ENCODE measurements at regions not wholly inside any gene's neighbourhood (a gene's known extent, or its start where the extent isn't known, plus 50 kb on each side); places are given as distances from the start of the nearest gene placed in this dataset.

DNA sequence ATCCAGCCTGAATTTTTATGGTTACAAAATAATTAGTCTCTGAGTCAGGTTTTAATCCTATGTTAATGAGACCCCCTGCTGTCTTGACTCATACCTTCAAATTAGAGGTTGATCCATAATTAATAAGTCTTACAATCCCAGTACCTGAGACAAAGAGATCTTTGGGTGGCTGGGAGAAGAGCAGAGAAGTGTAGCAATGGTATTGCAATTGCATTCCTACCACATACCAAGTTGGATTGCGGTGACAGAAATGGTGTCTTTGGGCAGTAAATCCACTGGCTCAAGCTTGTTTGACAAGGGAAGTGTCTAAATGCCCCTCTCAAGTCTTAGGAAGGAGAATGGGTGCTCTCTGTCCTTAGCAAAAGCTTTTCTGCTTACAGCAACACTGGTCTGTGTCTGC is 150.4 kb downstream of the BTBD3 start:
- Histone ChIP-seq H3K27me3 (no peaks in the 10 kb centered on the region), H3K4me3 (no peak overlapping the region), H3K36me3 (no peaks in the 10 kb centered on the region), H3K4me1 (no peaks in the 10 kb centered on the region), H3K9me3 (peaks cover 0 to 15% (median 0%) of the 10 kb centered on the region in 4 donors), H3K27ac (no peak overlapping the region)
- TF ChIP-seq EP300 (IDR thresholded peaks at IDR 0.05): no peak
- TF ChIP-seq, protein P1, sequence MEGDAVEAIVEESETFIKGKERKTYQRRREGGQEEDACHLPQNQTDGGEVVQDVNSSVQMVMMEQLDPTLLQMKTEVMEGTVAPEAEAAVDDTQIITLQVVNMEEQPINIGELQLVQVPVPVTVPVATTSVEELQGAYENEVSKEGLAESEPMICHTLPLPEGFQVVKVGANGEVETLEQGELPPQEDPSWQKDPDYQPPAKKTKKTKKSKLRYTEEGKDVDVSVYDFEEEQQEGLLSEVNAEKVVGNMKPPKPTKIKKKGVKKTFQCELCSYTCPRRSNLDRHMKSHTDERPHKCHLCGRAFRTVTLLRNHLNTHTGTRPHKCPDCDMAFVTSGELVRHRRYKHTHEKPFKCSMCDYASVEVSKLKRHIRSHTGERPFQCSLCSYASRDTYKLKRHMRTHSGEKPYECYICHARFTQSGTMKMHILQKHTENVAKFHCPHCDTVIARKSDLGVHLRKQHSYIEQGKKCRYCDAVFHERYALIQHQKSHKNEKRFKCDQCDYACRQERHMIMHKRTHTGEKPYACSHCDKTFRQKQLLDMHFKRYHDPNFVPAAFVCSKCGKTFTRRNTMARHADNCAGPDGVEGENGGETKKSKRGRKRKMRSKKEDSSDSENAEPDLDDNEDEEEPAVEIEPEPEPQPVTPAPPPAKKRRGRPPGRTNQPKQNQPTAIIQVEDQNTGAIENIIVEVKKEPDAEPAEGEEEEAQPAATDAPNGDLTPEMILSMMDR (IDR thresholded peaks at IDR 0.05): no peak
- TF ChIP-seq POLR2A (IDR thresholded peaks at IDR 0.05): no peak
- DNase-seq (ENCODE audit: low spot score in 2 of 2): no peak
- WGBS, 2 donors: 52 to 57% methylated on average over 1 of the region's 1 CpG

DNA sequence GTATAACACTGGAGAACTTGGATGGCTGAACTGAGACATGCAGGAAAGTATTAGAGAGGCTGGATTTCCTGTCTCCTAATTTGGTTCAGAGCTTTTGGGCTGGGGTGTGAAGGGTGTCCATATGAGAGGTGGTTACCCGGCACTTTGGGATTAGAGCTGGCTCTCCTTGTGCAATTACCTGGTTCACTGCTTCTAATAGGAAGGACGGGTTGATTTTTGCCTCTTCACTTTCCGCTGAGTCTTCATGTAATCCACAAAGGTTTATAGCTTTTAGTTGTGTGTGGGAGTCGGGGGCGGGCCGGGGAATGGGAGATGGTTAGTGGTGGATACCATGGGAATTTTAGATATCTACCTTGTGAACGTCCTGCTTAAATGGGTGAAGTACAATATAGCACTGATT is 151.5 kb downstream of the BTBD3 start:
- TF ChIP-seq, protein P1 (IDR thresholded peaks at IDR 0.05): no peak
- TF ChIP-seq EP300 (IDR thresholded peaks at IDR 0.05) (no peak), POLR2A (IDR thresholded peaks at IDR 0.05) (no peak)
- 87 to 88% methylated on average over 7 of the region's 7 CpGs for WGBS, 2 donors
- Histone ChIP-seq H3K4me1 (no peaks in the 10 kb centered on the region), H3K4me3 (no peak overlapping the region), H3K9me3 (peaks cover 0 to 15% (median 0%) of the 10 kb centered on the region in 4 donors), H3K27ac (no peak overlapping the region), H3K27me3 (no peaks in the 10 kb centered on the region), H3K36me3 (no peaks in the 10 kb centered on the region)
- no peak for DNase-seq (ENCODE audit: low spot score in 2 of 2)

DNA sequence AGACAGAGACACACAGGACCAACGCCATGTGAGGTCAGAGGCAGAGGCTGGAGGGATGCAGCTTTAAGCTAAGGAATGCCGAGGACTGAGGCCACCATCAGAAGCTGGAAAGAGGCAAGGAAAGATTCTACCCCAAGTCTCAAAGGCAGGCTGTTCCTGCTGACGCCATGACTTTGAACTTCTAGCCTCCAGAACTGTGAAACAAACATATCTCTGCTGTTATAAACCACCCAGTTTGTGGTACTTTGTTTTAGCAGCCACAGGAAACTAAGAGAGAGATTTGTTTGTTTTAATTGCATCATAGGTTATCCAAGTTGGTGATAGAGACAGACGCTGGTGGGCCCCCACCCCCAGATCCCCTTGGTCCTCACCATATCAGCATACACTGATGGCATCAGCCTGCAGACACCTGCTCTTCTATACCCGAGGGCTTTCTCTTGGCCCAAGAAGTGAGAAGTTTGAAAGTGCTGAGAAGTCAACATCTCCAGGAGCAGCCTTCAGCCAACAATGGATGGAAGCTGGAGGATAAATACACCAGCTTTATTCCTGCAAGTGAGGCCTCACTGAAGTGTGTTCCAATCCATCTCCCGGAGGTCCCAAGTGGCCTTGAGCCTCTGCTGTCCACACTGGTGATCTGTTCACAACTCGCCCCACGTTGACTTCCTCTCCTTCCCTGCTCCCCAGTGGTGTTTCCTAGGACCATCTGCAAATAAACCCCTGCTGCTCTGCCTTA is 154.7 kb downstream of the BTBD3 start:
- Histone ChIP-seq H3K27ac (no peak overlapping the region), H3K4me3 (no peak overlapping the region), H3K9me3 (no peaks in the 10 kb centered on the region), H3K27me3 (no peaks in the 10 kb centered on the region), H3K36me3 (no peaks in the 10 kb centered on the region), H3K4me1 (no peaks in the 10 kb centered on the region)
- DNase-seq (ENCODE audit: low spot score in 2 of 2): no peak
- TF ChIP-seq, protein P1 (IDR thresholded peaks at IDR 0.05): no peak
- 80 to 82% methylated on average over 8 of the region's 8 CpGs for WGBS, 2 donors

DNA sequence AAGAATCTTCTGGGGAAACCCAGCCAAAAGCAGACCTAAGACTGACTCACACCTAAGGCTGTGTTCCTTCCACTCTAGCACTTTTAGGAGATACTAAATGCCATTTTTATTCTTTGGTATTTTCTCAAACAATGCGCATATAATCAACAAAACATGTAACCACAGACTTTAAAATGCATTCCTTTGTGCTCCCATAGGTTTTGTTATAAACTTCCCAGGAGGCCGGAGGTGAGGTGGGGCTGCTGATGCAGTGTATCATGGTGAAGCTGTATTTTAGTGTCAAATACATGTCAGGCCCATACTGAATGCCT is 155.2 kb downstream of the BTBD3 start:
- Histone ChIP-seq H3K4me1 (no peaks in the 10 kb centered on the region), H3K27ac (no peak overlapping the region), H3K4me3 (no peak overlapping the region), H3K9me3 (no peaks in the 10 kb centered on the region), H3K27me3 (no peaks in the 10 kb centered on the region), H3K36me3 (no peaks in the 10 kb centered on the region)
- DNase-seq (ENCODE audit: low spot score in 2 of 2): no peak
- TF ChIP-seq POLR2A (IDR thresholded peaks at IDR 0.05) (no peak), EP300 (IDR thresholded peaks at IDR 0.05) (no peak)
- TF ChIP-seq, protein P1 (IDR thresholded peaks at IDR 0.05): no peak
- WGBS, 2 donors: 90% methylated on average over 2 of the region's 2 CpGs

DNA sequence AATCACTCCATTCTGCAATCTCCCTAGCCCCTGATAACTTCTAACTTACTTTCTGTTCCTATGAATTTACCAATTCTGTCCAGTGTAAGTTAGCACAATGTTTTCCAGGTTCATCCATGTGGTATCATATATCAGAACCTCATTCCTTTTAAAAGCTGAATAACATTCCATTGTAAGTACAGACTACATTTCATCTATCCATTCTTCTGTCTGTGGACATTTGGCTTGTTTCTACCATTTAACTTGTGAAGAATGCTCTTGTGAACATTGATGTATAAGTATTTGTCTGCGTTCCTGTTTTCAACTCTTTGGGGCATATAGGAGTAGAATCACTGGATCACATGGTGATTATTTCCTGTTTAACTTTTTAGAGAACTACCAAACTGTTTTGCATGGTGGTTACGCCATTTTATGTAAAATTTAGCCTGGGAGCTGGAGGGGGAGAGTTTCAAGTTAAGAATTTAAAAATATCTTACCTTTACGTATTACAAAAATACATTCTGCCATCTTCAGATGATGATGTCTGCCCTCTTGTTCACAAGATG is 156.5 kb downstream of the BTBD3 start:
- Histone ChIP-seq H3K27ac (no peak overlapping the region), H3K36me3 (no peaks in the 10 kb centered on the region), H3K4me3 (no peak overlapping the region), H3K9me3 (no peaks in the 10 kb centered on the region), H3K27me3 (no peaks in the 10 kb centered on the region), H3K4me1 (no peaks in the 10 kb centered on the region)
- TF ChIP-seq EP300 (IDR thresholded peaks at IDR 0.05): no peak
- TF ChIP-seq, protein P1 (IDR thresholded peaks at IDR 0.05): no peak
- no peak for TF ChIP-seq POLR2A (IDR thresholded peaks at IDR 0.05)
- WGBS, 2 donors: 80 to 81% methylated on average over 3 of the region's 3 CpGs
- DNase-seq (ENCODE audit: low spot score in 2 of 2): no peak

All from tibial nerve (tissue), 4 donors.